HL-60 (cell line): ENCODE measurements at regions not wholly inside any gene's neighbourhood (a gene's known extent, or its start where the extent isn't known, plus 50 kb on each side); places are given as distances from the start of the nearest gene placed in this dataset.

Experiments used
- DNase-seq, 2 experiments: peaks; one replicate each; pipeline ENCODE4 v3.0.0-alpha.2; 2010 to 2020; ENCODE audit warnings: low read depth in 1 of 2, low spot score in 1 of 2
- H3K27ac ChIP-seq: fragments of 250-450 bp; sonication (Bioruptor Pico); replicated peaks from 2 replicates; pipeline ENCODE4 v1.5.1; 2020; ENCODE audit warnings: mild to moderate bottlenecking, moderate library complexity
- H3K27me3 ChIP-seq: fragments of 250-450 bp; sonication (Bioruptor Pico); 2 replicates; pipeline ENCODE4 v1.5.1; 2021; ENCODE audit warnings: mild to moderate bottlenecking, moderate library complexity; ENCODE audit not compliant: insufficient read depth, poor library complexity, severe bottlenecking
- H3K4me3 ChIP-seq: replicated peaks from 2 replicates; pipeline ENCODE4 v1.5.1; 2011; ENCODE audit warnings: mild to moderate bottlenecking, control low read depth, low read length; ENCODE audit not compliant: insufficient read depth
- GABPA ChIP-seq: IDR thresholded peaks from 2 replicates; pipeline ENCODE4 v1.6.1; 2012; ENCODE audit warnings: low read depth
- POLR2AphosphoS5 ChIP-seq: IDR thresholded peaks from 2 replicates; pipeline ENCODE4 v1.6.1; 2012; ENCODE audit warnings: low read depth
- REST ChIP-seq: IDR thresholded peaks from 2 replicates; pipeline ENCODE4 v1.6.1; 2012; ENCODE audit warnings: low read depth; ENCODE audit not compliant: insufficient replicate concordance
- SPI1 ChIP-seq: IDR thresholded peaks from 2 replicates; pipeline ENCODE4 v1.6.1; 2012; ENCODE audit warnings: low read depth, mild to moderate bottlenecking, borderline replicate concordance
- TF ChIP-seq, protein P1 (sequence below): IDR thresholded peaks from one replicate; pipeline ENCODE4 v1.5.1; 2011; ENCODE audit warnings: low read length, control low read depth, inconsistent platforms; ENCODE audit not compliant: insufficient read depth

DNA sequence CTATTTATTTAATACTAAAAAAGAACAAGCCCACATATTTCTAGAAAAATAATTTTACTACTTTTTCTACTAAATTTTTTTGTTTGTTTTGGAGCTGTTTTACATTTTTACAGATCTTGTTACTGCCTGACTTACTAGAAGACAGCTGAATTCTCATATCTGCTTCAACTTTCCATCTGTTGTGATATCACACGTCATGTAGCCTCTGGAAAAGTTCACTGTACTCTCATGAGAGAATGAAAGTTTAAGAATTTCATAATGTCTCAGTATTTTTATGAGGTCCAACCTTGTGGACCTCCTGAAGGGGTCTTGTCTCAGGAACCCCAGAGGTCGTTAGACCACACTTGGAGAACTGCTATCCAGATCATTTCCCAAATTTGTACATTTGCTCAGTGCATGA lies 81.7 kb upstream of the MTHFD1L start:
- TF ChIP-seq SPI1, result no peak
- no peak for TF ChIP-seq REST
- TF ChIP-seq POLR2AphosphoS5, result no peak
- TF ChIP-seq, protein P1, sequence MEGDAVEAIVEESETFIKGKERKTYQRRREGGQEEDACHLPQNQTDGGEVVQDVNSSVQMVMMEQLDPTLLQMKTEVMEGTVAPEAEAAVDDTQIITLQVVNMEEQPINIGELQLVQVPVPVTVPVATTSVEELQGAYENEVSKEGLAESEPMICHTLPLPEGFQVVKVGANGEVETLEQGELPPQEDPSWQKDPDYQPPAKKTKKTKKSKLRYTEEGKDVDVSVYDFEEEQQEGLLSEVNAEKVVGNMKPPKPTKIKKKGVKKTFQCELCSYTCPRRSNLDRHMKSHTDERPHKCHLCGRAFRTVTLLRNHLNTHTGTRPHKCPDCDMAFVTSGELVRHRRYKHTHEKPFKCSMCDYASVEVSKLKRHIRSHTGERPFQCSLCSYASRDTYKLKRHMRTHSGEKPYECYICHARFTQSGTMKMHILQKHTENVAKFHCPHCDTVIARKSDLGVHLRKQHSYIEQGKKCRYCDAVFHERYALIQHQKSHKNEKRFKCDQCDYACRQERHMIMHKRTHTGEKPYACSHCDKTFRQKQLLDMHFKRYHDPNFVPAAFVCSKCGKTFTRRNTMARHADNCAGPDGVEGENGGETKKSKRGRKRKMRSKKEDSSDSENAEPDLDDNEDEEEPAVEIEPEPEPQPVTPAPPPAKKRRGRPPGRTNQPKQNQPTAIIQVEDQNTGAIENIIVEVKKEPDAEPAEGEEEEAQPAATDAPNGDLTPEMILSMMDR, result no peak
- no peak for TF ChIP-seq GABPA
- H3K27ac ChIP-seq, result no peak overlapping the region
- DNase-seq, result no peak
- no peak overlapping the region for H3K4me3 ChIP-seq
- H3K27me3 ChIP-seq, result no peaks in the 10 kb centered on the region

DNA sequence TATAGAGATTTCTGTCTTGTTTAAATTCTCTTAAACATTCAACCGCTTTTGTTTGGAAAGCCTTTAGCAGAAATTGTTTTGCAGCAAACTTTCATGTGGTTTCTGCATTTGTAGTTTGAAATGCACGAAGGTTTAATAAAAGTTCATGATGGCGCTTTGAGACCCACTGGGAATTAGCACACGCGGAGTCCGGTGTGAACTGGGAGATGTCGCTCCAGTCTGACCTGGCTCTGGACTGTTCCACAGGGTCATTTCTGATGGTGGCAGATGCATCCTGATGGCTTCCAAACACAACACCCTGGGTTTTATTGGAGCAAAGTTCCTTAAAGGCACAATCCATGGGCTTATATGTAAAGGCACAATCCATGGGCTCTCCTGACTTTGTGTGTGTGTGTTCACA lies 78.1 kb upstream of the MTHFD1L start:
- Histone ChIP-seq H3K27ac (no peak overlapping the region), H3K4me3 (no peak overlapping the region), H3K27me3 (no peaks in the 10 kb centered on the region)
- DNase-seq, result no peak
- TF ChIP-seq POLR2AphosphoS5 (no peak), GABPA (no peak), REST (no peak), SPI1 (no peak)
- TF ChIP-seq, protein P1, result no peak

- Histone ChIP-seq H3K4me3 (no peak overlapping the region), H3K27ac (peak overlapping the region; percentile 12; the same call in 1 of the 2 replicates), H3K27me3 (no peaks in the 10 kb centered on the region)
- TF ChIP-seq GABPA (no peak), POLR2AphosphoS5 (peak; percentile 52), SPI1 (peak; percentile 91), REST (no peak)
- TF ChIP-seq, protein P1, result no peak
- peak in 1 of 2 experiments; percentile 57 for DNase-seq
Observed at GRCh38 chr6:150788089-150788488, 77.4 kb upstream of the MTHFD1L start.
